Endothelial cell (in vitro differentiated cells): ENCODE measurements at regions not wholly inside any gene's neighbourhood (a gene's known extent, or its start where the extent isn't known, plus 50 kb on each side); places are given as distances from the start of the nearest gene placed in this dataset.

Experiments used
- DNase-seq: peaks from one replicate; pipeline ENCODE4 v3.0.0; 2021; ENCODE audit warnings: low spot score
- H3K27ac Mint-ChIP-seq: one replicate; pipeline ENCODE4 v1.8.0; 2021; ENCODE audit warnings: mixed read lengths, inconsistent platforms; ENCODE audit not compliant: unreplicated experiment
- H3K27me3 Mint-ChIP-seq: one replicate; pipeline ENCODE4 v1.8.0; 2021; ENCODE audit warnings: mild to moderate bottlenecking, moderate library complexity, mixed read lengths, inconsistent platforms; ENCODE audit not compliant: unreplicated experiment
- H3K36me3 Mint-ChIP-seq: one replicate; pipeline ENCODE4 v1.8.0; 2021; ENCODE audit warnings: mild to moderate bottlenecking, low read depth, mixed read lengths, inconsistent platforms; ENCODE audit not compliant: unreplicated experiment
- H3K4me1 Mint-ChIP-seq: one replicate; pipeline ENCODE4 v1.8.0; 2021; ENCODE audit warnings: mild to moderate bottlenecking, mixed read lengths, inconsistent platforms; ENCODE audit not compliant: unreplicated experiment
- H3K4me3 Mint-ChIP-seq: one replicate; pipeline ENCODE4 v1.8.0; 2021; ENCODE audit warnings: mild to moderate bottlenecking, mixed read lengths, inconsistent platforms; ENCODE audit not compliant: unreplicated experiment
- H3K9me3 Mint-ChIP-seq: one replicate; pipeline ENCODE4 v1.8.0; 2021; ENCODE audit warnings: mixed read lengths, inconsistent platforms; ENCODE audit not compliant: unreplicated experiment
- TF ChIP-seq, protein P1 (sequence below): fragments of 200-600 bp; sonication (generic); IDR thresholded peaks from one replicate; pipeline ENCODE4 v1.5.0; 2021; ENCODE audit warnings: antibody characterized with exemption; ENCODE audit not compliant: unreplicated experiment

DNA sequence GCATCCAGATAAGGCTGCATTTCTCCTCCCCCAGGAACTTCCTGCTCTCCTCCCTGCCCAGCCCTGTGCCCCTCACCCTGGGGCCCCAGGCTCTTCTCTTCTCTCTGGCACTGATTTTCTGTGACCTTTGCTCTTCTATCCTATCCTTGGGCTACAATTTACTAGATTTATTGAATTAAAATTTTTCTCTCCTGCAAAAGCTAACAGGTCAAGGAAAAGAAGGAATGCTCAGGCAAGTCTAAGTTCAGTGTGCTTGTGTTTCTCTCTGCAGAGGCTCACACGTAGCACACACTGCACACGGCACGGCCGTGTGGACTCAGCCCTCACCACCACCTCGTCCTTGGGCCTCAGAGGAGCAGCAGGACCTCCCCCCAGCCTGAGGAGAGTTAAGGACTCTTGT, 94.2 kb upstream of the SNTG2 start:
- TF ChIP-seq, protein P1, sequence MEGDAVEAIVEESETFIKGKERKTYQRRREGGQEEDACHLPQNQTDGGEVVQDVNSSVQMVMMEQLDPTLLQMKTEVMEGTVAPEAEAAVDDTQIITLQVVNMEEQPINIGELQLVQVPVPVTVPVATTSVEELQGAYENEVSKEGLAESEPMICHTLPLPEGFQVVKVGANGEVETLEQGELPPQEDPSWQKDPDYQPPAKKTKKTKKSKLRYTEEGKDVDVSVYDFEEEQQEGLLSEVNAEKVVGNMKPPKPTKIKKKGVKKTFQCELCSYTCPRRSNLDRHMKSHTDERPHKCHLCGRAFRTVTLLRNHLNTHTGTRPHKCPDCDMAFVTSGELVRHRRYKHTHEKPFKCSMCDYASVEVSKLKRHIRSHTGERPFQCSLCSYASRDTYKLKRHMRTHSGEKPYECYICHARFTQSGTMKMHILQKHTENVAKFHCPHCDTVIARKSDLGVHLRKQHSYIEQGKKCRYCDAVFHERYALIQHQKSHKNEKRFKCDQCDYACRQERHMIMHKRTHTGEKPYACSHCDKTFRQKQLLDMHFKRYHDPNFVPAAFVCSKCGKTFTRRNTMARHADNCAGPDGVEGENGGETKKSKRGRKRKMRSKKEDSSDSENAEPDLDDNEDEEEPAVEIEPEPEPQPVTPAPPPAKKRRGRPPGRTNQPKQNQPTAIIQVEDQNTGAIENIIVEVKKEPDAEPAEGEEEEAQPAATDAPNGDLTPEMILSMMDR: no peak
- H3K36me3 Mint-ChIP-seq: peaks cover 18% of the 10 kb centered on the region
- peak overlapping the region; percentile 44 for H3K27ac Mint-ChIP-seq
- H3K9me3 Mint-ChIP-seq: no peaks in the 10 kb centered on the region
- no peak overlapping the region for H3K4me3 Mint-ChIP-seq
- DNase-seq: no peak
- H3K27me3 Mint-ChIP-seq: peaks cover 6% of the 10 kb centered on the region
- H3K4me1 Mint-ChIP-seq: peaks cover 35% of the 10 kb centered on the region

DNA sequence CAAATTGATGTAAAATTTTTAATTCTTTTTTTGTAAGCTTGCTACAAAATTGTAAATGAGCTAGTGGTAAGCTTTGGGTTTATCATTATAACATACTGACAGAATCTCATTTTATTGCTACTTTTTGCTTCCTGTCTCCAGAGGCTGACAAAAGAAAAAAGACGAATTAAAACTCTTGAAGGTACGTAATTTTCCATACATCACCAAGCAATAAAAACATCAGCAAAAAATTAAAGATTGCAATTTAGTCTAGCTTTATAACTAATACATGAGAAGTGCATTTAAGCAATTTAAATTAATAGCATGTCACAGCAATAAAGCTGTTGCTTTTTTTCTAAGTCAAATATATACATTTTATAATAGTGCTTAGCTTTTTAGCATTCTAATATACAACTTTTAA, 94.6 kb upstream of the SNTG2 start:
- Mint-ChIP-seq H3K4me3 (no peak overlapping the region), H3K4me1 (peaks cover 35% of the 10 kb centered on the region), H3K27me3 (peaks cover 6% of the 10 kb centered on the region), H3K27ac (peak overlapping the region; percentile 83), H3K36me3 (peaks cover 18% of the 10 kb centered on the region), H3K9me3 (no peaks in the 10 kb centered on the region)
- TF ChIP-seq, protein P1: no peak
- DNase-seq: no peak

DNA sequence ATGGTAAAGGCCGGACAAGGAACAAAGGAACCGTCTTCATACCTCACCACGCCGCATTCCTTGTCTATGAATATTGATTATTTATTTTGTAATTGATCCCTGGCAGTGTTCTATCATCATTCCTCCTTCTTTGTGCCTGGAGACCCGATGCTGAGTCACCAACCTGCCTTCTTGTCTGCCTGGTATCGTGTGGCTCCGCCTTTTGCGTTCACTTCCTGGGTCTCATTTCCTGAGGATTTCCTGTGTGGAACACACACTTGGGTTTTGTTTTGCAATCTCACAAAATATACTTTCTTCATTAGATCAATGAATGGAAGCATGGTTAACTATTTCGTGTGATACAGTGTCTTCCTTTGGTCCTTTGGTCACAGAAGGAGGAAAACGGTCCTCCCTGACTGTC, 95.5 kb upstream of the SNTG2 start:
- DNase-seq: no peak
- Mint-ChIP-seq H3K27me3 (peaks cover 4% of the 10 kb centered on the region), H3K27ac (peak overlapping the region; percentile 21)

DNA sequence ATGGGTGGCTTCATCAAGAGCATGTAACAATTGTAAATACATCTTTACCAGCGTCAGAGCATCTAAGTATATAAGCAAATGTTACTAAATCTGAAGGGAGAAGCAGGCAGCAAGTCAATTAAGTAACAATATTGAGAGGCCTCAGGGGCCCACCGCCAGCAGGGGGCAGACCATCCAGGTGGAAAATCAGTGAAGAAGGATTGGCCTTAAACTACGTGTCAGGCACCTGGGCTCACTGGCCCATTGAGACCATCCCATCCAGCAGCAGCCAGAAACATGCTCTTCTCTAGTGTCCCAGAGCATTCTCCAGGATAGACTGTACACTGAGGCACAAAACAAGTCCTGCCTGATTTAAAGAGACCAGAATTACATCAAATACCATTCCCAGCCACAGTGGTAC, 96.2 kb upstream of the SNTG2 start:
- peak; percentile 53 for DNase-seq
- no peak overlapping the region for H3K27ac Mint-ChIP-seq
- H3K4me3 Mint-ChIP-seq: no peak overlapping the region
- peaks cover 3% of the 10 kb centered on the region for H3K27me3 Mint-ChIP-seq
- H3K9me3 Mint-ChIP-seq: no peaks in the 10 kb centered on the region
- peaks cover 18% of the 10 kb centered on the region for H3K36me3 Mint-ChIP-seq
- TF ChIP-seq, protein P1: peak; percentile 78
- peaks cover 35% of the 10 kb centered on the region for H3K4me1 Mint-ChIP-seq

More for the DNA sequence above, 95.5 kb upstream of the SNTG2 start:
- peaks cover 18% of the 10 kb centered on the region for H3K36me3 Mint-ChIP-seq
- TF ChIP-seq, protein P1: no peak
- H3K9me3 Mint-ChIP-seq: no peaks in the 10 kb centered on the region
- no peak overlapping the region for H3K4me3 Mint-ChIP-seq
- peaks cover 35% of the 10 kb centered on the region for H3K4me1 Mint-ChIP-seq

DNA sequence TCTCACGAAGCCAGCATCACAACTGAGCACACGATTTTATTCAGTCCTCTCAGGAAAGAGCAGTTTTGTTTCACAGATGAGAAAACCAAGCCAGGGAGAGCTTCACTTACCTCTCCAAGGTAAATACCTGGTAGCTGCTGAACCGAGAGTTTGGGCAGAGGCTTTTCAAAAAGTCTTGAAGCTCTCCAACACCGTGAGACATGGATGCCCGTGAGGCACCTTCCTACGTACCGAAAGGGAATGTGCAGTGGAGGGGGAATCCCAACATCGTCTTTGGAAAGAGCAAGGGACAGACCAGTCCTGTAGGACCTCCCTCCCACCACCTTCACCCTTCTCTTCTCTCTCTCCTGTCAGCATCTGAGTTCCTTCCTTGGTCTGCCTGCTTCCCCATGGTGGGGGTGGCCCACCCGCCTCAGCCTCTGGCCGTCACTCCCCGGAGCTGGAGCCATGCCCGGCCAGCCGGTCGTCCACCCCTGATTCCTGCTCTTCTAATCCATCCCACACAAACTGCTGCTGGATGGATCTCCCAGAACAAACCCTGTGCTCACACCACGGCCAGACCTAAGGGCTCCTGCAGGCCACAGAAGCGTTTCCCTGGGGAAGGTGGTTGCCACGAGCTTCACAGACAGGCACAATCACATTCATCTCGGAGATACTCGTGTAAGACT, 97.3 kb upstream of the SNTG2 start:
- TF ChIP-seq, protein P1: no peak
- Mint-ChIP-seq H3K27me3 (peaks cover 3% of the 10 kb centered on the region), H3K36me3 (peaks cover 22% of the 10 kb centered on the region), H3K27ac (no peak overlapping the region), H3K9me3 (no peaks in the 10 kb centered on the region), H3K4me3 (no peak overlapping the region), H3K4me1 (peaks cover 27% of the 10 kb centered on the region)
- DNase-seq: no peak
